ENCODE measurements at regions not wholly inside any gene's neighbourhood (a gene's known extent, or its start where the extent isn't known, plus 50 kb on each side); places are given as distances from the start of the nearest gene placed in this dataset.
A peak's percentile ranks its signal among the peaks of the same experiment; 100 is the strongest.

- no peak overlapping the region for H3K27ac ChIP-seq
- TF ChIP-seq CTCF (conservative IDR thresholded peaks at IDR 0.05) = no peak
These were observed 58.9 kb upstream of the MYEOV start for GRCh38 chr11:69234740-69235710.

- TF ChIP-seq CTCF (conservative IDR thresholded peaks at IDR 0.05) = no peak
- no peak overlapping the region for H3K27ac ChIP-seq
These were observed 55.2 kb upstream of the MYEOV start for GRCh38 chr11:69238573-69239351.

- no peak for TF ChIP-seq CTCF (conservative IDR thresholded peaks at IDR 0.05)
- H3K27ac ChIP-seq = no peak overlapping the region
These were observed 54.3 kb upstream of the MYEOV start for GRCh38 chr11:69239641-69240040.

- peak; percentile 76 for TF ChIP-seq CTCF (conservative IDR thresholded peaks at IDR 0.05)
These were observed 53.5 kb upstream of the MYEOV start for GRCh38 chr11:69240332-69241074.

GRCh38 chr11:69241075-69241740 lies 52.7 kb upstream of the MYEOV start:
- H3K27ac ChIP-seq = no peak overlapping the region
- TF ChIP-seq CTCF (conservative IDR thresholded peaks at IDR 0.05) = peak; percentile 29; the same call in 1 of the 2 replicates

More at GRCh38 chr11:69240332-69241074, 53.5 kb upstream of the MYEOV start:
- no peak overlapping the region for H3K27ac ChIP-seq

GRCh38 chr11:69241844-69242243 lies 52.1 kb upstream of the MYEOV start:
- no peak for TF ChIP-seq CTCF (conservative IDR thresholded peaks at IDR 0.05)

More at GRCh38 chr11:69241844-69242243, 52.1 kb upstream of the MYEOV start:
- H3K27ac ChIP-seq = no peak overlapping the region
